ENCODE measurements at regions not wholly inside any gene's neighbourhood (a gene's known extent, or its start where the extent isn't known, plus 50 kb on each side); places are given as distances from the start of the nearest gene placed in this dataset.

DNA sequence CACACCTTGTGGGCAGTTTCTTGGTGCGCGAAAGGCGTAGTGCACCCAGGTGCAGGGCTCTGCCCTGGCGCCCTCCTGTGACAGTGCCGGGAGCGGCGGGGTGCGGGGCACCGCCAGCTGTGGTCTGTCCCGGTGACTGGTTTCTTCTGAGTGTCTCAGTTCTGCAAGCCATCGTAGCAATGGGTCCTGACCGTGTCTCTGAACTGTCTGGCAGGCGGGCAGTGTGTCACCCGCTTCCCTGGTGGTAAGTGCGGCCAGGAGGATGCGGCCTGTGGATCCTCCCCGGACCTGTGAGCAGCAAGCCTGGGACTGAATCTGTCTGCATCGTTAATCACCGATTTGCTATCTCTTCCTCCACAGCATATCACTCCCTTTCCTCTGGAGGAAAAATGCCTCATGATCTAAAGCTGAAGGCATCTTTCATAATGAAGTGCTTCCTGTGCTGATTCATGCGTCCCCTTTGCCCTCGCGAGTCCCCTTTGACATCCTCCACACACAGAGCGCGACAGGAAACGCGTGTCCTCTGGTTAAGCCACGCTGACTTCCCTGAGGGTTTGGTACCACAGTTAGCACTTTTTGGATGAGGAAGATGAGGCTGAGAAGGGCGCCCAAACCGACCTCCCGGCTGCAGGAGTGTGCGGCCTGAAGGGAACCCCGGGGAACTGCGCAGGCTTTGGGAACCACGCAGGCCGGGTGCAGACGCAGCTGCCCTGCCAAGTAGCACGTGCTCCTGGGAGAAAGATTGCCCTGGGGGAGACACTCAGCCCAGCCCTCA is 416.0 kb upstream of the HS6ST1 start:
- TF ChIP-seq, protein P1, sequence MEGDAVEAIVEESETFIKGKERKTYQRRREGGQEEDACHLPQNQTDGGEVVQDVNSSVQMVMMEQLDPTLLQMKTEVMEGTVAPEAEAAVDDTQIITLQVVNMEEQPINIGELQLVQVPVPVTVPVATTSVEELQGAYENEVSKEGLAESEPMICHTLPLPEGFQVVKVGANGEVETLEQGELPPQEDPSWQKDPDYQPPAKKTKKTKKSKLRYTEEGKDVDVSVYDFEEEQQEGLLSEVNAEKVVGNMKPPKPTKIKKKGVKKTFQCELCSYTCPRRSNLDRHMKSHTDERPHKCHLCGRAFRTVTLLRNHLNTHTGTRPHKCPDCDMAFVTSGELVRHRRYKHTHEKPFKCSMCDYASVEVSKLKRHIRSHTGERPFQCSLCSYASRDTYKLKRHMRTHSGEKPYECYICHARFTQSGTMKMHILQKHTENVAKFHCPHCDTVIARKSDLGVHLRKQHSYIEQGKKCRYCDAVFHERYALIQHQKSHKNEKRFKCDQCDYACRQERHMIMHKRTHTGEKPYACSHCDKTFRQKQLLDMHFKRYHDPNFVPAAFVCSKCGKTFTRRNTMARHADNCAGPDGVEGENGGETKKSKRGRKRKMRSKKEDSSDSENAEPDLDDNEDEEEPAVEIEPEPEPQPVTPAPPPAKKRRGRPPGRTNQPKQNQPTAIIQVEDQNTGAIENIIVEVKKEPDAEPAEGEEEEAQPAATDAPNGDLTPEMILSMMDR (optimal IDR thresholded peaks at IDR 0.05 in 1 of 3, IDR thresholded peaks at IDR 0.05 in 1 of 3, conservative IDR thresholded peaks at IDR 0.05 in 1 of 3; ENCODE audit: extremely low read depth in 1 of 3, insufficient read depth in 2 of 3, low read length in 3 of 3) = no peak
- TF ChIP-seq EZH2 (IDR thresholded peaks at IDR 0.05; ENCODE audit: low read length) = no peak
